Activated CD4-positive, CD25-positive, alpha-beta regulatory T cell treated with anti-CD3 and anti-CD28 coated beads, Interleukin-2, amount 50 U/mL, for 72 hours (primary cell): ENCODE measurements at regions not wholly inside any gene's neighbourhood (a gene's known extent, or its start where the extent isn't known, plus 50 kb on each side); places are given as distances from the start of the nearest gene placed in this dataset.
"Not testable (repeated sequence)": the region's sequence is repeated elsewhere in the genome, so short reads cannot be mapped to it uniquely, and the experiment has no call there.

ENCODE experiments used
- DNase-seq: peaks from one replicate; pipeline ENCODE4 v3.0.0; 2021

- DNase-seq, result no peak
Observed at GRCh38 chr10:94232711-94233383, 129.9 kb downstream of the NOC3L start.

- no peak for DNase-seq
Observed at GRCh38 chr10:94235461-94235860, 127.3 kb downstream of the NOC3L start.

- DNase-seq, result no peak
Observed at GRCh38 chr10:94238006-94238617, 124.6 kb downstream of the NOC3L start.

- no peak for DNase-seq
Observed at GRCh38 chr10:94239696-94240095, 123.0 kb downstream of the NOC3L start.

GRCh38 chr10:94240491-94240890 lies 122.2 kb downstream of the NOC3L start:
- DNase-seq, result no peak

- no peak for DNase-seq
Observed at GRCh38 chr10:94240901-94241300, 121.8 kb downstream of the NOC3L start.

- DNase-seq, result no peak
Observed at GRCh38 chr10:94251098-94251497, 111.6 kb downstream of the NOC3L start.

GRCh38 chr10:94251568-94251967 lies 111.2 kb downstream of the NOC3L start:
- DNase-seq, result no peak

- DNase-seq, result not testable (repeated sequence)
Observed at GRCh38 chr10:94257407-94257806, 105.3 kb downstream of the NOC3L start.

- no peak for DNase-seq
Observed at GRCh38 chr10:94260455-94260854, 102.3 kb downstream of the NOC3L start.

- no peak for DNase-seq
Observed at GRCh38 chr10:94264085-94264484, 98.7 kb downstream of the NOC3L start.

- DNase-seq, result no peak
Observed at GRCh38 chr10:94266091-94266490, 96.6 kb downstream of the NOC3L start.

GRCh38 chr10:94268652-94269051 lies 94.1 kb downstream of the NOC3L start:
- no peak for DNase-seq

- no peak for DNase-seq
Observed at GRCh38 chr10:94274142-94274787, 88.5 kb downstream of the NOC3L start.

GRCh38 chr10:94276140-94276539 lies 86.6 kb downstream of the NOC3L start:
- DNase-seq, result no peak

- no peak for DNase-seq
Observed at GRCh38 chr10:94277450-94277849, 85.3 kb downstream of the NOC3L start.

GRCh38 chr10:94279835-94280709 lies 82.7 kb downstream of the NOC3L start:
- DNase-seq, result peak; percentile 64

GRCh38 chr10:94281654-94282053 lies 81.1 kb downstream of the NOC3L start:
- DNase-seq, result no peak

- DNase-seq, result no peak
Observed at GRCh38 chr10:94282369-94282768, 80.4 kb downstream of the NOC3L start.
